ENCODE measurements at regions not wholly inside any gene's neighbourhood (a gene's known extent, or its start where the extent isn't known, plus 50 kb on each side); places are given as distances from the start of the nearest gene placed in this dataset.

- TF ChIP-seq CTCF (conservative IDR thresholded peaks at IDR 0.05; ENCODE audit: low read length): no peak
- no peak for TF ChIP-seq EZH2phosphoT487 (IDR thresholded peaks at IDR 0.05; ENCODE audit: borderline replicate concordance, low read depth, low read length)
Measured at GRCh38 chr5:66342341-66342880, 198.3 kb downstream of the SREK1 start.
